ENCODE measurements at regions not wholly inside any gene's neighbourhood (a gene's known extent, or its start where the extent isn't known, plus 50 kb on each side); places are given as distances from the start of the nearest gene placed in this dataset.

GRCh38 chr2:180778291-180778690 is 202.1 kb upstream of the UBE2E3 start:
- no peak for TF ChIP-seq CTCF (IDR thresholded peaks at IDR 0.05)
- TF ChIP-seq POLR2A (IDR thresholded peaks at IDR 0.05), result no peak
